ENCODE measurements at regions not wholly inside any gene's neighbourhood (a gene's known extent, or its start where the extent isn't known, plus 50 kb on each side); places are given as distances from the start of the nearest gene placed in this dataset.
"Not testable (repeated sequence)": the region's sequence is repeated elsewhere in the genome, so short reads cannot be mapped to it uniquely, and the experiment has no call there.

DNA sequence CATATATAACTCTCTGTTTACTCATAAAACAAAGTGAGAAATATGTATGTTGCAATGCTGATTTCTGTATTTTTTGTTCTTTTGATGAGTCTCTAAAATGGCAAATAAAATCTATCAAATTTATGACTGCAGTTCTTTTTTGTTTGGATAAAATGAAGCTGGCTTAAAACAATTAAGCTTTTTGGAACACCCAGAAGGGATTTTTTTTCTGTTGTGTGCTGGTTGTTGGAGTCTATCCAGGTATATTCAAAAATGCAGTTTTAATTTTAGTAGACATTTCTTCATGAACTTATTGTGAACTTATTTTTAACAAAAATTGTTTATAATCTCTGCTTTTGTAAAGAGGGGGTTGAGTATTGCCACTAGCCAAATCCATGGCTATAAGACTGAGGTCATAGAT lies 405.5 kb downstream of the RAP2B start:
- H3K4me3 ChIP-seq, result no peak overlapping the region
- ChIA-PET POLR2A (no interaction called here), CTCF (interaction anchor here (1.3 kb wide), 1 partner anchor 24 kb away, joined by 3 read pairs; no protein-coding TSS in a partner anchor)
- TF ChIP-seq JUNB (IDR thresholded peaks at IDR 0.05) (no peak), CEBPB (IDR thresholded peaks at IDR 0.05) (no peak), HMGXB4 (CRISPR knock-in tag; IDR thresholded peaks at IDR 0.05; ENCODE audit: borderline replicate concordance) (no peak), ZNF302 (CRISPR knock-in tag; IDR thresholded peaks at IDR 0.05) (no peak), HEYL (CRISPR knock-in tag; IDR thresholded peaks at IDR 0.05) (no peak), EHMT2 (IDR thresholded peaks at IDR 0.05; ENCODE audit: low read depth) (no peak), GATA3 (IDR thresholded peaks at IDR 0.05; ENCODE audit: borderline replicate concordance) (no peak), NPAS2 (CRISPR knock-in tag; IDR thresholded peaks at IDR 0.05; ENCODE audit: borderline replicate concordance) (no peak), EP300 (IDR thresholded peaks at IDR 0.05) (no peak), HOXB5 (CRISPR knock-in tag; IDR thresholded peaks at IDR 0.05) (no peak), SMC3 (IDR thresholded peaks at IDR 0.05) (no peak), BCL3 (IDR thresholded peaks at IDR 0.05) (no peak), FOXS1 (CRISPR knock-in tag; IDR thresholded peaks at IDR 0.05) (no peak), HOXA7 (CRISPR knock-in tag; IDR thresholded peaks at IDR 0.05) (no peak), RCOR1 (IDR thresholded peaks at IDR 0.05; ENCODE audit: low read depth, low read length) (no peak), HOXB13 (CRISPR knock-in tag; IDR thresholded peaks at IDR 0.05; ENCODE audit: low read depth) (no peak)
- TF ChIP-seq, protein P1, sequence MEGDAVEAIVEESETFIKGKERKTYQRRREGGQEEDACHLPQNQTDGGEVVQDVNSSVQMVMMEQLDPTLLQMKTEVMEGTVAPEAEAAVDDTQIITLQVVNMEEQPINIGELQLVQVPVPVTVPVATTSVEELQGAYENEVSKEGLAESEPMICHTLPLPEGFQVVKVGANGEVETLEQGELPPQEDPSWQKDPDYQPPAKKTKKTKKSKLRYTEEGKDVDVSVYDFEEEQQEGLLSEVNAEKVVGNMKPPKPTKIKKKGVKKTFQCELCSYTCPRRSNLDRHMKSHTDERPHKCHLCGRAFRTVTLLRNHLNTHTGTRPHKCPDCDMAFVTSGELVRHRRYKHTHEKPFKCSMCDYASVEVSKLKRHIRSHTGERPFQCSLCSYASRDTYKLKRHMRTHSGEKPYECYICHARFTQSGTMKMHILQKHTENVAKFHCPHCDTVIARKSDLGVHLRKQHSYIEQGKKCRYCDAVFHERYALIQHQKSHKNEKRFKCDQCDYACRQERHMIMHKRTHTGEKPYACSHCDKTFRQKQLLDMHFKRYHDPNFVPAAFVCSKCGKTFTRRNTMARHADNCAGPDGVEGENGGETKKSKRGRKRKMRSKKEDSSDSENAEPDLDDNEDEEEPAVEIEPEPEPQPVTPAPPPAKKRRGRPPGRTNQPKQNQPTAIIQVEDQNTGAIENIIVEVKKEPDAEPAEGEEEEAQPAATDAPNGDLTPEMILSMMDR (IDR thresholded peaks at IDR 0.05), result no peak
- TF ChIP-seq, protein P2, sequence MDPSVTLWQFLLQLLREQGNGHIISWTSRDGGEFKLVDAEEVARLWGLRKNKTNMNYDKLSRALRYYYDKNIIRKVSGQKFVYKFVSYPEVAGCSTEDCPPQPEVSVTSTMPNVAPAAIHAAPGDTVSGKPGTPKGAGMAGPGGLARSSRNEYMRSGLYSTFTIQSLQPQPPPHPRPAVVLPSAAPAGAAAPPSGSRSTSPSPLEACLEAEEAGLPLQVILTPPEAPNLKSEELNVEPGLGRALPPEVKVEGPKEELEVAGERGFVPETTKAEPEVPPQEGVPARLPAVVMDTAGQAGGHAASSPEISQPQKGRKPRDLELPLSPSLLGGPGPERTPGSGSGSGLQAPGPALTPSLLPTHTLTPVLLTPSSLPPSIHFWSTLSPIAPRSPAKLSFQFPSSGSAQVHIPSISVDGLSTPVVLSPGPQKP (IDR thresholded peaks at IDR 0.05; ENCODE audit: low read depth, low read length), result no peak
- H3K4me1 ChIP-seq, result no peaks in the 10 kb centered on the region
- no peaks in the 10 kb centered on the region; the same call in 2 of the 3 replicates for H3K9me3 ChIP-seq
- ATAC-seq, result no peak
- no peak overlapping the region for H3K4me2 ChIP-seq
- H3K27ac ChIP-seq, result no peak overlapping the region
- FAIRE-seq, result no peak
- DNase-seq (ENCODE audit: low read depth in 1 of 2, low spot score in 1 of 2), result no peak

DNA sequence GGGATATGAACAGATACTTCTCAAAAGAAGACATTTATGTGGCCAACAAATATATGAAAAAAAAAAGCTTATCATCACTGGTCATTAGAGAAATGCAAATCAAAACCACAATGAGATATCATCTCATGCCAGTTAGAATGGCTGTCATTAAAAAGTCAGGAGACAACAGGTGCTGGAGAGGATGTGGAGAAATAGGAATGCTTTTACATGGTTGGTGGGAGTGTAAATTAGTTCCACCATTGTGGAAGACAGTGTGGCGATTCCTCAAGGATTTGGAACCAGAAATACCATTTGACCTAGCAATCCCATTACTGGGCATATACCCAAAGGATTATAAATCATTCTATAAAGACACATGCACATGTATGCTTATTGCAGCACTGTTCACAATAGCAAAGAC lies 408.5 kb downstream of the RAP2B start:
- H3K9me3 ChIP-seq; ATAC-seq; H3K4me3 ChIP-seq; FAIRE-seq; H3K4me1 ChIP-seq; POLR2A ChIA-PET; DNase-seq (ENCODE audit: low read depth in 1 of 2, low spot score in 1 of 2); CTCF ChIA-PET; H3K27ac ChIP-seq; H3K4me2 ChIP-seq: not testable (repeated sequence)
- 0% methylated on average over 1 of the region's 1 CpG for WGBS (ENCODE audit: missing lambda C conversion rate)

DNA sequence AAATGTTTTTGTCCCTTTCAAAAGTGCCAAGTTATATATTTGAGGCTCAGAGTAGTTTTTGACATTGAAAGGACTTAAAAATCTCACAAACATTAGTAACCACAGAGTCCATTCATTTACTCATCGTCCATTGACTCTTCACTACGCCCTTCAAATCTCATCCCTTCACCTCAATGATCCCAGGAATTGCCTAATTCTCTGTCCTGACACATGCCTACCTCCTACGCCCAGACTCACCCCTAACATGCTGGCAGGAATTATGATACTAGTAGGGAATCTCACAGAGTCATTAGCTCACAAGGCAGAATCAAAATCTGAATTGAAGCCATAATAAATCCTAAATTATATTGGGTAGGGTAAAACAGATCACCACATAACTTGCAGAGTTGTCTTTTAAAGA lies 410.1 kb downstream of the RAP2B start:
- Histone ChIP-seq H3K4me1 (no peaks in the 10 kb centered on the region), H3K9me3 (no peaks in the 10 kb centered on the region; the same call in 2 of the 3 replicates), H3K4me2 (no peak overlapping the region), H3K27ac (no peak overlapping the region), H3K4me3 (no peak overlapping the region)
- 22% methylated on average over 3 of the region's 3 CpGs for WGBS (ENCODE audit: missing lambda C conversion rate)
- ATAC-seq (no peak), DNase-seq (ENCODE audit: low read depth in 1 of 2, low spot score in 1 of 2) (no peak), FAIRE-seq (no peak)
- CTCF ChIA-PET, result no interaction called here
- POLR2A ChIA-PET, result no interaction called here
- TF ChIP-seq FOXS1 (CRISPR knock-in tag; IDR thresholded peaks at IDR 0.05), result no peak
- TF ChIP-seq PHF8 (IDR thresholded peaks at IDR 0.05; ENCODE audit: borderline replicate concordance, low read depth), result no peak
- TF ChIP-seq EHMT2 (IDR thresholded peaks at IDR 0.05; ENCODE audit: low read depth), result no peak
- no peak for TF ChIP-seq TFCP2L1 (CRISPR knock-in tag; IDR thresholded peaks at IDR 0.05)
- no peak for TF ChIP-seq CBX8 (IDR thresholded peaks at IDR 0.05)
- TF ChIP-seq CHD2 (IDR thresholded peaks at IDR 0.05; ENCODE audit: low read length, partially characterized antibody), result no peak
- no peak for TF ChIP-seq PBX3 (IDR thresholded peaks at IDR 0.05)
- no peak for TF ChIP-seq BHLHE40 (IDR thresholded peaks at IDR 0.05; ENCODE audit: low read depth, low read length)
- TF ChIP-seq RCOR1 (IDR thresholded peaks at IDR 0.05; ENCODE audit: low read depth, low read length), result no peak
- no peak for TF ChIP-seq TP53 (CRISPR knock-in tag; IDR thresholded peaks at IDR 0.05)
- no peak for TF ChIP-seq BCL3 (IDR thresholded peaks at IDR 0.05)
- no peak for TF ChIP-seq E2F6 (IDR thresholded peaks at IDR 0.05; ENCODE audit: borderline replicate concordance, low read depth)

Measured in A549 (cell line).